ENCODE measurements at regions not wholly inside any gene's neighbourhood (a gene's known extent, or its start where the extent isn't known, plus 50 kb on each side); places are given as distances from the start of the nearest gene placed in this dataset.
"Not testable (repeated sequence)": the region's sequence is repeated elsewhere in the genome, so short reads cannot be mapped to it uniquely, and the experiment has no call there.

DNA sequence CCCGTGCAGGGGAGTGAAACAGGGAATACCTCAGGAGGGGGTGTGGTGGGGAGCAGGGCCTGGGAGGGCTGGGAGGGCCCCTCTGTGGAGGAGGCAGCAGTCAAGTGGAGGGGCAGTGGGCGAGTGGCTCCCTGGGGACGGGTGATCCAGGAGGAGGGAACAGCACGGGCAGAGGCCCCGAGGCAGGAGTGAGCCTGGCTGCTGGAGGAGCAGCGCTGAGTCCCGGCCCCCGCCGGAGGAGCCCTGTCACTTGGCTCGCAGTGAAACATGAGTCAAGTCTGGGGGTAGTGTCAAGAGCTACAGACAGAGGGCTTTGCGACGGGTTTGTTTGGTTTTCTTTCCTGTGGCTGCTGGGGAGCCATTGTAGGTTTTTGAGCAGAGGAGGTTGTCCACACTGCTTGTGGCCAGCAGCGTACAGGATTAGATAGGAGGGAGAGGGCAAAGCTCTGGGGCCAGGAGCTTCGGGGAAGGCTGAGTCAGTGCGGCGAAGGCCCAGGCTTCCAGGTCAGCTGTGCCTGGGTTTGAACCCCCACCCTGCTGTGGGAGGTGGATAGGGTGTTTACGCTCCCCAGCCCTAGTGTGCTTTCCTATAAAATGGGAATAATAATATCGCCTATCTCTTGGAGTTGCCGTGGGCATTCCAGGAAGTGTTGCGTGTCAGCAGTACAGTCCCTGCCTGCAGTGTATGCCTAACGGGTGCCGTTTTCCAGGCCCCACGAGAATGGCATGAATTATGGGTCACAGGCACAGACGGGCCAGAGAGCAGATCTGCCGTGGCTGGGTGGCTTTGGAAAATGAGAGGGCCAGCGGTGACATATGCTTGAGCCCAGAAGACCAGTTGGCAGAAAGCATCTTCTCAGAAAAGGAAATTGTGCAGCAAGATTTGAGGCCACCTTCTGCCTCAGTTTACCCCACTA lies 115.9 kb upstream of the CIBAR2 start:
- DNase-seq (ENCODE audit: low spot score) = no peak
- TF ChIP-seq, protein P1, sequence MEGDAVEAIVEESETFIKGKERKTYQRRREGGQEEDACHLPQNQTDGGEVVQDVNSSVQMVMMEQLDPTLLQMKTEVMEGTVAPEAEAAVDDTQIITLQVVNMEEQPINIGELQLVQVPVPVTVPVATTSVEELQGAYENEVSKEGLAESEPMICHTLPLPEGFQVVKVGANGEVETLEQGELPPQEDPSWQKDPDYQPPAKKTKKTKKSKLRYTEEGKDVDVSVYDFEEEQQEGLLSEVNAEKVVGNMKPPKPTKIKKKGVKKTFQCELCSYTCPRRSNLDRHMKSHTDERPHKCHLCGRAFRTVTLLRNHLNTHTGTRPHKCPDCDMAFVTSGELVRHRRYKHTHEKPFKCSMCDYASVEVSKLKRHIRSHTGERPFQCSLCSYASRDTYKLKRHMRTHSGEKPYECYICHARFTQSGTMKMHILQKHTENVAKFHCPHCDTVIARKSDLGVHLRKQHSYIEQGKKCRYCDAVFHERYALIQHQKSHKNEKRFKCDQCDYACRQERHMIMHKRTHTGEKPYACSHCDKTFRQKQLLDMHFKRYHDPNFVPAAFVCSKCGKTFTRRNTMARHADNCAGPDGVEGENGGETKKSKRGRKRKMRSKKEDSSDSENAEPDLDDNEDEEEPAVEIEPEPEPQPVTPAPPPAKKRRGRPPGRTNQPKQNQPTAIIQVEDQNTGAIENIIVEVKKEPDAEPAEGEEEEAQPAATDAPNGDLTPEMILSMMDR (IDR thresholded peaks at IDR 0.05; ENCODE audit: unreplicated experiment) = no peak
- peaks cover 15% of the 10 kb centered on the region for H3K27me3 Mint-ChIP-seq (ENCODE audit: unreplicated experiment)
- peaks cover 8% of the 10 kb centered on the region for H3K36me3 Mint-ChIP-seq (ENCODE audit: low read depth, unreplicated experiment)
- H3K4me3 Mint-ChIP-seq (ENCODE audit: unreplicated experiment) = no peak overlapping the region
- no peaks in the 10 kb centered on the region for H3K9me3 Mint-ChIP-seq (ENCODE audit: unreplicated experiment)
- H3K4me1 Mint-ChIP-seq (ENCODE audit: unreplicated experiment) = peaks cover 9% of the 10 kb centered on the region
- no peak overlapping the region for H3K27ac Mint-ChIP-seq (ENCODE audit: unreplicated experiment)

DNA sequence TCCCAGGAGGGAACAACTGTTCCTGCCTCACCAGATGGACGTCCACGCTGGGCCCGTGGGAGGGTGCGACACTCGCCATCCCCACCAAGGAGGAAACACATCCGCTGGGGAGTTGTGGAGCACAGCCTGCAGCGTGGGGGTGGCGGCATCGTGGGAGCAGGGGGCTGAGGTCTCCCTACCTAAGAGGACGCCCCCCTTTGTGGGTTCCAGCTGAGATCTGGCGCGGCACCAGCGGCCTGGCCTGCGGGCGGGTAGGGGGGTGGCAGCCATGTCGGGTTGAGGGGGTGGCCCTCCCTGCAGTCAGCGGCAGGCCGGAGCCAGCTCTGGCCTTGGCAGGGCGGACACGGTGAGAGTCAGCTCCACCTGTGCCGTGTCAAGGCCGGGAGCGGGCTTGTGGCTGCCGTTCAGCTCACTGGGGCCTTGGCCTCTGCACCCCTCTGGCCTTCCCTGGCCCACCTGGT lies 116.7 kb upstream of the CIBAR2 start:
- peaks cover 9% of the 10 kb centered on the region for H3K4me1 Mint-ChIP-seq (ENCODE audit: unreplicated experiment)
- H3K36me3 Mint-ChIP-seq (ENCODE audit: low read depth, unreplicated experiment) = peaks cover 8% of the 10 kb centered on the region
- TF ChIP-seq, protein P1 (IDR thresholded peaks at IDR 0.05; ENCODE audit: unreplicated experiment) = no peak
- H3K27me3 Mint-ChIP-seq (ENCODE audit: unreplicated experiment) = peaks cover 18% of the 10 kb centered on the region
- no peak overlapping the region for H3K4me3 Mint-ChIP-seq (ENCODE audit: unreplicated experiment)
- H3K9me3 Mint-ChIP-seq (ENCODE audit: unreplicated experiment) = no peaks in the 10 kb centered on the region
- DNase-seq (ENCODE audit: low spot score) = no peak
- H3K27ac Mint-ChIP-seq (ENCODE audit: unreplicated experiment) = no peak overlapping the region

DNA sequence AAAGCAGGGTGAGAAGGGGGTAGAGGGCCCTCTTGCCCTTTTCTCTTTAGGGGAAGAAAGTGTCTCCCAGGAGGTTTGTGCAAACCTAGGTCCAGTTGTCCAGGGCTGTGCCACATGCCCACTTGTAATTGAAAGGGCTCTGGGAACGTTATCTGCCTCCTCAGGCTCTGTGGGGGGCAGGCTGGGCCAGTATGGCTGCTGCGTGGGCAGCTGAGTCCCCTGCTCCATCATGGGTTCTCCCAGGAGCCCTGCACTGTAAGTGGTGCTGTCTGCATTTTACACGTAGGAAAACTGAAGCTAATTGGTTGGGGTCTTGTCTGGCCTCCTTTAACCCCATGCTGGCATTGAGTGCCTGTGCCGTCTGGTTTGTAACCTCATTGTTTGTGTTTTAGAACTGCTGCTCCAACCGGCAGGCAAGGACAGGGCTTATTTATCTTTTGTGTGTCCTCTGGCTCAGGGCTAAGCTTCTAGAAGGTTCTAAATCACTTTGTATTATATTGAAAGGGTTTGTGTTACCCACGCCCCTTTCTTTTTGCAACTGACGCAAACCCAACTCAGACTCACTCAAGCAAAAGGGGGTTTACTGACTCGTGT lies 117.7 kb upstream of the CIBAR2 start:
- Mint-ChIP-seq H3K27ac (ENCODE audit: unreplicated experiment) (no peak overlapping the region), H3K36me3 (ENCODE audit: low read depth, unreplicated experiment) (peaks cover 8% of the 10 kb centered on the region), H3K4me1 (ENCODE audit: unreplicated experiment) (peaks cover 9% of the 10 kb centered on the region), H3K27me3 (ENCODE audit: unreplicated experiment) (peaks cover 18% of the 10 kb centered on the region), H3K9me3 (ENCODE audit: unreplicated experiment) (no peaks in the 10 kb centered on the region), H3K4me3 (ENCODE audit: unreplicated experiment) (no peak overlapping the region)
- TF ChIP-seq, protein P1 (IDR thresholded peaks at IDR 0.05; ENCODE audit: unreplicated experiment) = no peak
- DNase-seq (ENCODE audit: low spot score) = no peak

DNA sequence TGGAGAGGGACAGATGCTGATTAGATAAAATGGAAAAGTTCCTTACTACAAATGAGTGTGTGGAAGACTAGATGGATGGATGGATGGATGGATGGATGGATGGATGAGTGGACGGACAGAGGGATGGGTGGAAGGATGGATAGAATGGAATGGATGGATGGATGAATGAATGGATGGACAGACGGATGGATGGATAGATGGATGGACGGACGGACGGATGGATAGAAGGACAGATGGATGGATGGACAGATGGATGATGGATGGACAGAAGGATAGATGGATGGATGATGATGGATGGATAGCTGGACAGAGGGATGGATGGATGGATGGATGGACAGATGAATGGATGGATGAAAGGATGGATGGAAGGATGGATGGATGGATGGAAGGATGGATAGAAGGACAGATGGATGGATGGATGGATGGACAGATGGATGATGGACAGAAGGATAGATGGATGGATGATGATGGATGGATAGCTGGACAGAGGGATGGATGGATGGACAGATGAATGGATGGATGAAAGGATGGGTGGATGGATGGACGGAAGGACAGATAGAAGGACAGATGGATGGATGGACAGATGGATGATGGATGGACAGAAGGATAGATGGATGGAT lies 118.6 kb upstream of the CIBAR2 start:
- H3K4me1 Mint-ChIP-seq (ENCODE audit: unreplicated experiment); H3K4me3 Mint-ChIP-seq (ENCODE audit: unreplicated experiment); H3K36me3 Mint-ChIP-seq (ENCODE audit: low read depth, unreplicated experiment); DNase-seq (ENCODE audit: low spot score); H3K9me3 Mint-ChIP-seq (ENCODE audit: unreplicated experiment); H3K27ac Mint-ChIP-seq (ENCODE audit: unreplicated experiment): not testable (repeated sequence)
- H3K27me3 Mint-ChIP-seq (ENCODE audit: unreplicated experiment) = peaks cover 18% of the 10 kb centered on the region

DNA sequence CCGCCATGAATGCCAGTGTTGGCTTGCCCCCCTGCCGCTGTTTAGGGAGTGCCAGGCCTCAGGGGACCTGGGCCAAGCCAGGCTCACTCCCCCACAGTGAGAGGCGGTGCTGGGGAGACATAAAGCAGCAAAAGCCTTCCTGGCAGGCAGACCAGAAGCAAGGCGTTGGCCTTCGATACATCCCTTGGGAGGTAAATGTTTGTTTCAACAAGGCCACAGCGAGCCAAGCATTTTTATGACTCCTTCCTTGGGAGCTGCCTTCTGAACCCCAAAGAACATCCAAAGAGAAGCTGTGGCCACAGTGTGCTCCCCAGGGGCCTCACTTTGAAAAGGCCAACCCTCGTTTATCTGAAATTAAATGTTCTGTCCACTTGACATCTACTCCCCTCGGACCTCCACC lies 119.7 kb upstream of the CIBAR2 start:
- no peak overlapping the region for H3K4me3 Mint-ChIP-seq (ENCODE audit: unreplicated experiment)
- TF ChIP-seq, protein P1 (IDR thresholded peaks at IDR 0.05; ENCODE audit: unreplicated experiment) = no peak
- peaks cover 9% of the 10 kb centered on the region for H3K4me1 Mint-ChIP-seq (ENCODE audit: unreplicated experiment)
- H3K36me3 Mint-ChIP-seq (ENCODE audit: low read depth, unreplicated experiment) = peaks cover 8% of the 10 kb centered on the region
- peaks cover 16% of the 10 kb centered on the region for H3K27me3 Mint-ChIP-seq (ENCODE audit: unreplicated experiment)
- DNase-seq (ENCODE audit: low spot score) = no peak
- no peaks in the 10 kb centered on the region for H3K9me3 Mint-ChIP-seq (ENCODE audit: unreplicated experiment)
- H3K27ac Mint-ChIP-seq (ENCODE audit: unreplicated experiment) = no peak overlapping the region

Data from endothelial cell (in vitro differentiated cells).